Thymus (tissue), 11 donors: ENCODE measurements at regions not wholly inside any gene's neighbourhood (a gene's known extent, or its start where the extent isn't known, plus 50 kb on each side); places are given as distances from the start of the nearest gene placed in this dataset.
A peak's percentile ranks its signal among the peaks of the same experiment; 100 is the strongest.
"Not testable (repeated sequence)": the region's sequence is repeated elsewhere in the genome, so short reads cannot be mapped to it uniquely, and the experiment has no call there.

Experiments used
- DNase-seq, 9 donors: peaks; one replicate each; pipeline ENCODE4 v3.0.0-alpha.2; 2013; ENCODE audit warnings: low spot score in 9 of 9, low read depth in 6 of 9, missing footprints in 1 of 9
- H3K27ac ChIP-seq, 2 donors: one replicate each; pipeline ENCODE4 v1.5.1; 2013; ENCODE audit warnings: control low read depth in 1 of 2, low read depth in 1 of 2, low read length in 1 of 2, mild to moderate bottlenecking in 1 of 2, moderate library complexity in 1 of 2
- H3K27me3 ChIP-seq, 2 donors: one replicate each; pipeline ENCODE4 v1.5.1; 2013; ENCODE audit warnings: low read length in 1 of 2; ENCODE audit not compliant: control insufficient read depth in 2 of 2, insufficient read depth in 1 of 2
- H3K36me3 ChIP-seq, 2 donors: one replicate each; pipeline ENCODE4 v1.5.1; 2013; ENCODE audit warnings: low read length in 1 of 2, mild to moderate bottlenecking in 1 of 2, moderate library complexity in 1 of 2; ENCODE audit not compliant: control insufficient read depth in 2 of 2, insufficient read depth in 2 of 2
- H3K4me1 ChIP-seq, 2 donors: one replicate each; pipeline ENCODE4 v1.5.1; 2013; ENCODE audit warnings: low read length in 2 of 2; ENCODE audit not compliant: control insufficient read depth in 2 of 2, insufficient read depth in 2 of 2
- H3K4me3 ChIP-seq, 2 donors: one replicate each; pipeline ENCODE4 v1.5.1; 2013; ENCODE audit warnings: low read length in 2 of 2, control low read depth in 1 of 2, mild to moderate bottlenecking in 1 of 2
- H3K9me3 ChIP-seq, 2 donors: one replicate each; pipeline ENCODE4 v1.5.1; 2013; ENCODE audit warnings: low read length in 1 of 2, mild to moderate bottlenecking in 1 of 2; ENCODE audit not compliant: control insufficient read depth in 2 of 2, insufficient read depth in 1 of 2
- WGBS: extraction: QIAGEN DNeasy Blood & Tissue Kit; methylation state at CpG from one replicate; pipeline ENCODE4 v1.1.7; 2013; 5-methylcytosine and 5-hydroxymethylcytosine counted together
- donor health status: healthy.

- no peaks in the 10 kb centered on the region for H3K9me3 ChIP-seq
- H3K27ac ChIP-seq, result no peak overlapping the region
- no peak overlapping the region for H3K4me3 ChIP-seq
- no peak for DNase-seq
- no peaks in the 10 kb centered on the region for H3K36me3 ChIP-seq
- no peaks in the 10 kb centered on the region for H3K27me3 ChIP-seq
- 87% methylated on average over 3 of the region's 3 CpGs for WGBS
- H3K4me1 ChIP-seq, result no peaks in the 10 kb centered on the region
Measured at GRCh38 chr17:31631766-31632165, 227.3 kb downstream of the COPRS start.

GRCh38 chr17:31630866-31631265 lies 228.2 kb downstream of the COPRS start:
- DNase-seq, result not testable (repeated sequence)
- 99% methylated on average over 8 of the region's 8 CpGs for WGBS

GRCh38 chr17:31629696-31630470 lies 229.2 kb downstream of the COPRS start:
- WGBS, result 92% methylated on average over 8 of the region's 8 CpGs
- DNase-seq, result no peak
- H3K27me3 ChIP-seq, result no peaks in the 10 kb centered on the region
- no peak overlapping the region for H3K4me3 ChIP-seq
- no peaks in the 10 kb centered on the region for H3K9me3 ChIP-seq
- no peak overlapping the region for H3K27ac ChIP-seq
- H3K36me3 ChIP-seq, result no peaks in the 10 kb centered on the region
- H3K4me1 ChIP-seq, result no peaks in the 10 kb centered on the region

More at GRCh38 chr17:31630866-31631265, 228.2 kb downstream of the COPRS start:
- H3K36me3 ChIP-seq, H3K4me3 ChIP-seq, H3K27ac ChIP-seq, H3K4me1 ChIP-seq, H3K9me3 ChIP-seq, H3K27me3 ChIP-seq: not testable (repeated sequence)

GRCh38 chr17:31627960-31628359 lies 231.1 kb downstream of the COPRS start:
- H3K27ac ChIP-seq, result no peak overlapping the region
- 89% methylated on average over 1 of the region's 1 CpG for WGBS
- no peaks in the 10 kb centered on the region for H3K9me3 ChIP-seq
- no peaks in the 10 kb centered on the region for H3K36me3 ChIP-seq
- H3K4me3 ChIP-seq, result no peak overlapping the region
- H3K27me3 ChIP-seq, result no peaks in the 10 kb centered on the region
- H3K4me1 ChIP-seq, result no peaks in the 10 kb centered on the region
- no peak for DNase-seq

GRCh38 chr17:31623990-31624389 lies 232.5 kb downstream of the RAB11FIP4 start:
- Histone ChIP-seq H3K4me1 (no peaks in the 10 kb centered on the region), H3K27me3 (no peaks in the 10 kb centered on the region), H3K36me3 (no peaks in the 10 kb centered on the region), H3K27ac (no peak overlapping the region), H3K9me3 (peaks cover 0 to 3% of the 10 kb centered on the region in 2 donors), H3K4me3 (no peak overlapping the region)
- DNase-seq, result no peak
- 94% methylated on average over 1 of the region's 1 CpG for WGBS

- DNase-seq, result no peak
- no peak overlapping the region for H3K4me3 ChIP-seq
- H3K4me1 ChIP-seq, result no peaks in the 10 kb centered on the region
- WGBS, result 93% methylated on average over 3 of the region's 3 CpGs
- no peaks in the 10 kb centered on the region for H3K36me3 ChIP-seq
- H3K27me3 ChIP-seq, result no peaks in the 10 kb centered on the region
- H3K9me3 ChIP-seq, result peaks cover 0 to 3% of the 10 kb centered on the region in 2 donors
- H3K27ac ChIP-seq, result no peak overlapping the region
Measured at GRCh38 chr17:31622500-31622899, 231.0 kb downstream of the RAB11FIP4 start.

GRCh38 chr17:31621566-31621965 lies 230.1 kb downstream of the RAB11FIP4 start:
- Histone ChIP-seq H3K4me3 (no peak overlapping the region), H3K27me3 (no peaks in the 10 kb centered on the region), H3K4me1 (no peaks in the 10 kb centered on the region), H3K36me3 (no peaks in the 10 kb centered on the region), H3K27ac (no peak overlapping the region), H3K9me3 (peaks cover 0 to 3% of the 10 kb centered on the region in 2 donors)
- DNase-seq, result no peak
- 93% methylated on average over 4 of the region's 4 CpGs for WGBS

- H3K9me3 ChIP-seq, DNase-seq, H3K27me3 ChIP-seq, H3K36me3 ChIP-seq, H3K27ac ChIP-seq, H3K4me3 ChIP-seq: not testable (repeated sequence)
- H3K4me1 ChIP-seq, result peaks cover 9 to 14% of the 10 kb centered on the region in 2 donors
- WGBS, result 95% methylated on average over 4 of the region's 4 CpGs
Measured at GRCh38 chr17:31611053-31611452, 219.6 kb downstream of the RAB11FIP4 start.

- DNase-seq, result peak in 8 of 9 donors; percentile 8 to 79 (median 41)
- WGBS, result 92% methylated on average over 6 of the region's 6 CpGs
- Histone ChIP-seq H3K36me3 (no peaks in the 10 kb centered on the region), H3K9me3 (no peaks in the 10 kb centered on the region), H3K27ac (no peak overlapping the region), H3K4me1 (peaks cover 9 to 14% of the 10 kb centered on the region in 2 donors), H3K27me3 (no peaks in the 10 kb centered on the region), H3K4me3 (no peak overlapping the region)
Measured at GRCh38 chr17:31609996-31610910, 218.8 kb downstream of the RAB11FIP4 start.
